ENCODE measurements at regions not wholly inside any gene's neighbourhood (a gene's known extent, or its start where the extent isn't known, plus 50 kb on each side); places are given as distances from the start of the nearest gene placed in this dataset.
"Not testable (repeated sequence)": the region's sequence is repeated elsewhere in the genome, so short reads cannot be mapped to it uniquely, and the experiment has no call there.

DNA sequence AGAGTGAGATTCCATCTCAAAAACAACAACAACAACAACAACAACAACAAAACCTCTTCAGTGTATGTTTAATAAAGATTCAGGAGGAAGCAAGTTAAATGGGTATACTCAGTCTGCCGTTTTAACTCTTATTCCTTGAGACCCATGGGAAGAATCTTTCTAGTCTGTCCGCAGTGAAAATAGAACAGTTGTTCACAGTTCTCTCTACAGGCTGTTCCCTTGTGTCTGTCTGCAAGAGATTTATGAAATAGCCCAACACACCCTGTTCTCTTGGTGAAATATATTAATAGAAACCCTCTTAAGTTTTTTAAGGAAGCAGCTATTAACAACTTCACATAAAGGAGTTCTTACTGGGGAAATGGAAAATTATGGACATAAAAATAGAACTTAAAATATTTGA lies 682.2 kb upstream of the RAG2 start:
- no peaks in the 10 kb centered on the region for H3K36me3 Mint-ChIP-seq (ENCODE audit: low read depth)
- H3K4me3 Mint-ChIP-seq, result no peak overlapping the region
- H3K27ac Mint-ChIP-seq, result peak overlapping the region; percentile 44
- H3K9me3 Mint-ChIP-seq, result peaks cover 3% of the 10 kb centered on the region
- TF ChIP-seq, protein P1, sequence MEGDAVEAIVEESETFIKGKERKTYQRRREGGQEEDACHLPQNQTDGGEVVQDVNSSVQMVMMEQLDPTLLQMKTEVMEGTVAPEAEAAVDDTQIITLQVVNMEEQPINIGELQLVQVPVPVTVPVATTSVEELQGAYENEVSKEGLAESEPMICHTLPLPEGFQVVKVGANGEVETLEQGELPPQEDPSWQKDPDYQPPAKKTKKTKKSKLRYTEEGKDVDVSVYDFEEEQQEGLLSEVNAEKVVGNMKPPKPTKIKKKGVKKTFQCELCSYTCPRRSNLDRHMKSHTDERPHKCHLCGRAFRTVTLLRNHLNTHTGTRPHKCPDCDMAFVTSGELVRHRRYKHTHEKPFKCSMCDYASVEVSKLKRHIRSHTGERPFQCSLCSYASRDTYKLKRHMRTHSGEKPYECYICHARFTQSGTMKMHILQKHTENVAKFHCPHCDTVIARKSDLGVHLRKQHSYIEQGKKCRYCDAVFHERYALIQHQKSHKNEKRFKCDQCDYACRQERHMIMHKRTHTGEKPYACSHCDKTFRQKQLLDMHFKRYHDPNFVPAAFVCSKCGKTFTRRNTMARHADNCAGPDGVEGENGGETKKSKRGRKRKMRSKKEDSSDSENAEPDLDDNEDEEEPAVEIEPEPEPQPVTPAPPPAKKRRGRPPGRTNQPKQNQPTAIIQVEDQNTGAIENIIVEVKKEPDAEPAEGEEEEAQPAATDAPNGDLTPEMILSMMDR (IDR thresholded peaks at IDR 0.05), result no peak
- peaks cover 2% of the 10 kb centered on the region for H3K27me3 Mint-ChIP-seq (ENCODE audit: low read depth, poor library complexity)
- H3K4me1 Mint-ChIP-seq, result peaks cover 34% of the 10 kb centered on the region
- no peak for DNase-seq

DNA sequence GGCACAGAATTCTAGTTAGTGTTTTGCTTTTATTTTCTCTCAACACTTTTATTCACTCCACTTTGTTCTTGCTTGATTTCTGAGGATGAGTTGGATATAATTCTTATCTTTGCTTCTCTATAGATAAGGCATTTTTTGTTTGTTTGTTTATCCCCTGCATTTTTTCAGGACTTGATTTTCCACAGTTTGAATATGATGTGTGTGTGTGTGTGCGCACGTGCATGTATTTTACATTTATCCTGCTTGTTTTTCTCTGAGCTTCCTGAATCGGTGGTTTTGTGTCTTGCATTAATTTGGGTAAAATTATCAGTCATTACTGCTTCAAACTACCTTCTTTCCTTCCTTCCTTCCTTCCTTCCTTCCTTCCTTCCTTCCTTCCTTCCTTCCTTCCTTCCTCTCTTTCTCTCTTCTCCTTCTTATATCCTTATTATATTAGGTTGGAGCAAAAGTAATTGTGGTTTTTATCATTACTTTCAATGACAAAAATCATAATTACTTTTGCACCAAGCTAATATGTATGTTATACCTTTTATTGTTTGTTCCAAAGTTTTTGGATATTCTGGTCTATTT lies 679.9 kb upstream of the RAG2 start:
- Mint-ChIP-seq H3K27ac (no peak overlapping the region), H3K9me3 (peaks cover 3% of the 10 kb centered on the region)

DNA sequence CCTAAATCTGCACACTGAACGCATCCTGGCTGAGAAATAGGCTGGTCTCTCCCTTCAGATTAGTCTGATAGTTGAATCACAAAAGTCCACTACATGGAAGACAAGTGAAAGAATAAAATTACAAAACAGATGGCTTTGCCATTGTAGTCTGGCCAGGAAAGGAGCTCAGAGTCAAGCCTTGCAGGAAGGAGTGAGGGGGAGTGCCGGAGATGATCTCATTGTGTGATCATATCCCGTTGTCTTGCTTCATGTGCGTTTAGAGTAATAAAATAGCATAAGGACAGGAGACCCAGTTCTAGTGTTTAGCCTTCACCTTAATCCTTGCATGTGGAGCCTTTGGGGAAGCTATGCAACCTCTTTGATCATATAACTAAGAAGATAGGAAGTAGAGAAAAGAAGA lies 666.7 kb upstream of the RAG2 start:
- TF ChIP-seq, protein P1 (IDR thresholded peaks at IDR 0.05), result no peak
- H3K27ac Mint-ChIP-seq, result no peak overlapping the region
- H3K9me3 Mint-ChIP-seq, result no peaks in the 10 kb centered on the region
- no peak overlapping the region for H3K4me3 Mint-ChIP-seq
- no peaks in the 10 kb centered on the region for H3K4me1 Mint-ChIP-seq
- no peaks in the 10 kb centered on the region for H3K36me3 Mint-ChIP-seq (ENCODE audit: low read depth)
- H3K27me3 Mint-ChIP-seq (ENCODE audit: low read depth, poor library complexity), result peaks cover 3% of the 10 kb centered on the region
- DNase-seq, result no peak

More for the DNA sequence above, 679.9 kb upstream of the RAG2 start:
- no peak for DNase-seq
- H3K4me1 Mint-ChIP-seq, result peaks cover 34% of the 10 kb centered on the region
- no peaks in the 10 kb centered on the region for H3K27me3 Mint-ChIP-seq (ENCODE audit: low read depth, poor library complexity)
- no peak overlapping the region for H3K4me3 Mint-ChIP-seq
- no peaks in the 10 kb centered on the region for H3K36me3 Mint-ChIP-seq (ENCODE audit: low read depth)
- TF ChIP-seq, protein P1 (IDR thresholded peaks at IDR 0.05), result no peak

DNA sequence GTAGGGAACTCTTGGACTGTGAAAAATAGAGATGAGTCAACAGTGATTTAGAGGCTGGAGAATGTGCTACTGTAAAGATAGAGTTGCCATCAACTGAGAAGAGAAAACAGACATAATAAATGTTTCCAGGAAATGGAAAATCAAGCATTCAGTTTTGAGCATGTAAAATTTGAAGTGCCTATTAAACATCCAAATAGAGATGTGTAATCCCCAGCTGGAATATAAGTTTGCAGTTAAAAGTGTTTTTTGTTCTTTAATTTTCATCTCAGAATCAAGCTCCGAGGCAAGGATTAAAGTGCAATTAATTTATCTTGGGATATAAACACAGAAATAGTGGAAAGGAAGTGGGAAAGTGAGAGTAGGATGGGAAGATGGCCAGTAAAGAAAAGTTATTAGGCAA lies 666.0 kb upstream of the RAG2 start:
- Mint-ChIP-seq H3K4me1 (no peaks in the 10 kb centered on the region), H3K9me3 (no peaks in the 10 kb centered on the region), H3K27ac (no peak overlapping the region), H3K36me3 (ENCODE audit: low read depth) (no peaks in the 10 kb centered on the region), H3K27me3 (ENCODE audit: low read depth, poor library complexity) (peaks cover 3% of the 10 kb centered on the region), H3K4me3 (no peak overlapping the region)
- TF ChIP-seq, protein P1 (IDR thresholded peaks at IDR 0.05), result no peak
- DNase-seq, result no peak

DNA sequence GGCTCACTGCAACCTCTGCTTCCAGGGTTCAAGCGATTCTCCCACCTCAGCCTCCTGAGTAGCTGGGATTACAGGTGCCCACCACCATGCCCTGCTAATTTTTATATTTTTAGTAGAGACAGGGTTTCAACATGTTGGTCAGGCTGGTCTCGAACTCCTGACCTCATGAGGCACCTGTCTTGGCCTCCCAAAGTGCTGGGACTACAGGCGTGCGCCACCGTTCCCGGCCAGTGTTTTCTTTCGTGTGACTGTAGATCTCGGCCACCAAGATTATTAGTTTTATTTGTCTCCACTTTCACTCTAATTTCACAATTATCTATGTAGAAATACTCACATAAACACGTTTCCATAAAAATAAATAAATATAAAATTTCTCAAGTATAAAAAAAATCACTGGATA lies 665.4 kb upstream of the RAG2 start:
- H3K36me3 Mint-ChIP-seq (ENCODE audit: low read depth); H3K4me3 Mint-ChIP-seq; DNase-seq; H3K27ac Mint-ChIP-seq; H3K4me1 Mint-ChIP-seq; H3K9me3 Mint-ChIP-seq; H3K27me3 Mint-ChIP-seq (ENCODE audit: low read depth, poor library complexity): not testable (repeated sequence)

DNA sequence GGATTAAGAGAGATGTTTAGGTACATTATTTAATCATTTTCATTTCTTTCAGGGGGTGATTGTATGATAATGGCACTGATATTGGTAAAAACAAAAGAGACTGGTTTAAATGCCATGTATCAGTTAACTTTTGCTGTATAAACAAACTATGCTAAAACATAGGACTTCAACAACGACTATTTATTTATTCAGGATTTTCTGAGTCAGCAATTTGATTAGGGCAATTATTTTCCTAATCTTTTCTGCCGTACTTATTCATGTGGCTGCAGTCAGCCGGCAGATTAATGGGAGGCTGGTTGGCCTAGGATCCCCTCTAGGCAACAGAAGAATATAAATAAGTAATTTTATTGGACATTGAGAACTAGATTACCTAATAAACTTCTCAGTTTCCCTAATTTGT lies 661.7 kb upstream of the RAG2 start:
- Mint-ChIP-seq H3K4me1 (no peaks in the 10 kb centered on the region), H3K4me3 (no peak overlapping the region), H3K27ac (no peak overlapping the region), H3K36me3 (ENCODE audit: low read depth) (no peaks in the 10 kb centered on the region), H3K9me3 (no peaks in the 10 kb centered on the region), H3K27me3 (ENCODE audit: low read depth, poor library complexity) (peaks cover 3% of the 10 kb centered on the region)
- TF ChIP-seq, protein P1 (IDR thresholded peaks at IDR 0.05), result no peak
- DNase-seq, result no peak
